Keratinocyte (primary cell): ENCODE measurements at regions not wholly inside any gene's neighbourhood (a gene's known extent, or its start where the extent isn't known, plus 50 kb on each side); places are given as distances from the start of the nearest gene placed in this dataset.

Experiments used
- EZH2 ChIP-seq: IDR thresholded peaks from one replicate; pipeline ENCODE4 v1.6.1; 2012; ENCODE audit warnings: inconsistent platforms, mild to moderate bottlenecking, low read length, moderate library complexity
- TF ChIP-seq, protein P1 (sequence below), 3 experiments: IDR thresholded peaks in 1 of 3; conservative IDR thresholded peaks in 1 of 3; optimal IDR thresholded peaks in 1 of 3; 2 replicates in 2 of 3; 3 replicates in 1 of 3; pipeline versions ENCODE3 to v1.5.1; 2011; ENCODE audit warnings: low read length in 3 of 3, mild to moderate bottlenecking in 3 of 3, moderate library complexity in 2 of 3, control low read depth in 1 of 3, inconsistent platforms in 1 of 3; ENCODE audit not compliant: insufficient read depth in 2 of 3; ENCODE audit errors: extremely low read depth in 1 of 3

DNA sequence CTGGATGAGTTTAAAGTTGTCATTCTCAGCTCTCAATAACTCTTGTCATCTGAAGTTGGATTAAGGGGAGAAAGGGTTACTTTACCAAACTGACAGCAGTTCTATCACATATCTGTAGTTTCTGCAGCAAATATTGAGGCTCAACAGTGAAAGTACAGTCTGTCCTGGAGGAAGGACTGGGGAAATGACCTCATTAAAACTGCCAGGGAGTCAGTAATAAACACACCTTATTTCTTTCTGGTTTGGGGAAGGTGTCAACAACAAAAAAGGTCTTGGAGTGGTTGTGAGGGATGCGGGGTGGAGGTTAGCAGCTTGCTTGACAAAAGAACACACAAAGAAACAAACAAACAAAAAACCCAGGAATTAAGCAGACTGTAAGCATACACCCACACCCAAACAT, 1418.0 kb downstream of the STIM2 start:
- TF ChIP-seq, protein P1, sequence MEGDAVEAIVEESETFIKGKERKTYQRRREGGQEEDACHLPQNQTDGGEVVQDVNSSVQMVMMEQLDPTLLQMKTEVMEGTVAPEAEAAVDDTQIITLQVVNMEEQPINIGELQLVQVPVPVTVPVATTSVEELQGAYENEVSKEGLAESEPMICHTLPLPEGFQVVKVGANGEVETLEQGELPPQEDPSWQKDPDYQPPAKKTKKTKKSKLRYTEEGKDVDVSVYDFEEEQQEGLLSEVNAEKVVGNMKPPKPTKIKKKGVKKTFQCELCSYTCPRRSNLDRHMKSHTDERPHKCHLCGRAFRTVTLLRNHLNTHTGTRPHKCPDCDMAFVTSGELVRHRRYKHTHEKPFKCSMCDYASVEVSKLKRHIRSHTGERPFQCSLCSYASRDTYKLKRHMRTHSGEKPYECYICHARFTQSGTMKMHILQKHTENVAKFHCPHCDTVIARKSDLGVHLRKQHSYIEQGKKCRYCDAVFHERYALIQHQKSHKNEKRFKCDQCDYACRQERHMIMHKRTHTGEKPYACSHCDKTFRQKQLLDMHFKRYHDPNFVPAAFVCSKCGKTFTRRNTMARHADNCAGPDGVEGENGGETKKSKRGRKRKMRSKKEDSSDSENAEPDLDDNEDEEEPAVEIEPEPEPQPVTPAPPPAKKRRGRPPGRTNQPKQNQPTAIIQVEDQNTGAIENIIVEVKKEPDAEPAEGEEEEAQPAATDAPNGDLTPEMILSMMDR (optimal IDR thresholded peaks at IDR 0.05 in 1 of 3, IDR thresholded peaks at IDR 0.05 in 1 of 3, conservative IDR thresholded peaks at IDR 0.05 in 1 of 3; ENCODE audit: extremely low read depth in 1 of 3, insufficient read depth in 2 of 3, low read length in 3 of 3): no peak
- TF ChIP-seq EZH2: no peak
